WTC11 (cell line): ENCODE measurements at regions not wholly inside any gene's neighbourhood (a gene's known extent, or its start where the extent isn't known, plus 50 kb on each side); places are given as distances from the start of the nearest gene placed in this dataset.

ENCODE experiments used
- ATAC-seq: fragments of 200-7000 bp; cut with Tn5 transposase; 2 replicates; pipeline ENCODE4 v1.10.0; 2021; ENCODE audit warnings: mild to moderate bottlenecking, moderate library complexity
- CTCF ChIA-PET: fragments of 300-600 bp; sonication (Branson Sonifier 250); formaldehyde crosslinking; loops from one replicate; lab custom pipeline; 2021; ENCODE audit warnings: antibody characterized with exemption; lab: Charles Lee
- POLR2A ChIA-PET: fragments of 350-600 bp; sonication (Branson Sonifier 250); formaldehyde crosslinking; loops from one replicate; lab custom pipeline; 2021; ENCODE audit warnings: antibody characterized with exemption; lab: Charles Lee
- DNase-seq: peaks from one replicate; pipeline ENCODE4 v3.0.0; 2021; ENCODE audit warnings: low spot score
- H3K27ac Mint-ChIP-seq: 2 replicates; pipeline ENCODE4 v1.8.0; 2021; ENCODE audit warnings: mixed read lengths
- H3K27me3 Mint-ChIP-seq: 2 replicates; pipeline ENCODE4 v1.8.0; 2021; ENCODE audit warnings: low read depth, mild to moderate bottlenecking, moderate library complexity, mixed read lengths
- H3K36me3 Mint-ChIP-seq: 2 replicates; pipeline ENCODE4 v1.8.0; 2021; ENCODE audit warnings: mixed read lengths
- H3K4me1 Mint-ChIP-seq: 2 replicates; pipeline ENCODE4 v1.8.0; 2022; ENCODE audit warnings: mixed read lengths
- H3K4me3 Mint-ChIP-seq: 2 replicates; pipeline ENCODE4 v1.8.0; 2021; ENCODE audit warnings: mild to moderate bottlenecking, moderate library complexity, mixed read lengths
- H3K9me3 Mint-ChIP-seq: 2 replicates; pipeline ENCODE4 v1.8.0; 2021; ENCODE audit warnings: mixed read lengths
- AFF4 ChIP-seq: sonication (generic); formaldehyde crosslinking; IDR thresholded peaks from 2 replicates; pipeline ENCODE4 v1.8.1; 2023; ENCODE audit warnings: mild to moderate bottlenecking, missing genetic modification reagents, borderline replicate concordance
- ATF3 ChIP-seq: sonication (generic); formaldehyde crosslinking; conservative IDR thresholded peaks from 2 replicates; pipeline ENCODE4 v1.8.1; 2022; ENCODE audit warnings: mild to moderate bottlenecking, missing genetic modification reagents
- ATF6 ChIP-seq: sonication (generic); formaldehyde crosslinking; IDR thresholded peaks from 2 replicates; pipeline ENCODE4 v1.8.1; 2023; ENCODE audit warnings: mild to moderate bottlenecking, missing genetic modification reagents
- CTCF ChIP-seq: fragments of 200-600 bp; IDR thresholded peaks from 2 replicates; pipeline ENCODE4 v1.8.0; 2022; ENCODE audit warnings: antibody characterized with exemption
- E2F1 ChIP-seq: sonication (generic); formaldehyde crosslinking; IDR thresholded peaks from 2 replicates; pipeline ENCODE4 v1.8.0; 2022; ENCODE audit warnings: mild to moderate bottlenecking, missing genetic modification reagents
- ETV6 ChIP-seq: sonication (generic); formaldehyde crosslinking; IDR thresholded peaks from 2 replicates; pipeline ENCODE4 v1.8.1; 2022; ENCODE audit warnings: mild to moderate bottlenecking, missing genetic modification reagents
- FOXK1 ChIP-seq: sonication (generic); formaldehyde crosslinking; IDR thresholded peaks from 2 replicates; pipeline ENCODE4 v1.8.0; 2022; ENCODE audit warnings: mild to moderate bottlenecking, moderate library complexity, missing genetic modification reagents
- MAX ChIP-seq: sonication (generic); formaldehyde crosslinking; IDR thresholded peaks from 2 replicates; pipeline ENCODE4 v1.8.0; 2022; ENCODE audit warnings: mild to moderate bottlenecking, missing genetic modification reagents
- NFE2L1 ChIP-seq: sonication (generic); formaldehyde crosslinking; IDR thresholded peaks from 2 replicates; pipeline ENCODE4 v1.8.1; 2023; ENCODE audit warnings: missing genetic modification reagents
- NR3C1 ChIP-seq: sonication (generic); formaldehyde crosslinking; conservative IDR thresholded peaks from 2 replicates; pipeline ENCODE4 v1.8.1; 2023; ENCODE audit warnings: low read depth, mild to moderate bottlenecking, missing genetic modification reagents
- TP53 ChIP-seq: sonication (generic); formaldehyde crosslinking; IDR thresholded peaks from 2 replicates; pipeline ENCODE4 v1.8.1; 2023; ENCODE audit warnings: mild to moderate bottlenecking, missing genetic modification reagents
- ZNF532 ChIP-seq: fragments of 250-450 bp; sonication (Bioruptor Pico); IDR thresholded peaks from 2 replicates; pipeline ENCODE4 v1.9.0; 2021; ENCODE audit warnings: mild to moderate bottlenecking, borderline replicate concordance

GRCh38 chr3:13161021-13161759, 88.0 kb upstream of the IQSEC1 start:
- peaks cover 10% of the 10 kb centered on the region for H3K36me3 Mint-ChIP-seq
- no peak overlapping the region for H3K4me3 Mint-ChIP-seq
- no peak overlapping the region for H3K27ac Mint-ChIP-seq
- H3K27me3 Mint-ChIP-seq: no peaks in the 10 kb centered on the region
- H3K4me1 Mint-ChIP-seq: peaks cover 68% of the 10 kb centered on the region
- TF ChIP-seq NR3C1 (CRISPR knock-in tag) (no peak), MAX (0 out of 2 replicates have a peak, but pooled peaks have one; percentile 10), AFF4 (no peak)
- TF ChIP-seq, all 79 proteins: peak for 1
- ChIA-PET CTCF (interaction anchor here (0.6 to 3.4 kb wide), 7 partner anchors 25 to 291 kb away, joined by 3 to 20 read pairs (median 4); no protein-coding TSS in a partner anchor), POLR2A (no interaction called here)
- DNase-seq: no peak
- peaks cover 10% of the 10 kb centered on the region for H3K9me3 Mint-ChIP-seq
- no peak for ATAC-seq

- TF ChIP-seq MAX: 0 out of 2 replicates have a peak, but pooled peaks have one; percentile 5
- no peak for TF ChIP-seq ATF3 (CRISPR knock-in tag)
- TF ChIP-seq, all 79 proteins: peak for 1
- Mint-ChIP-seq H3K4me3 (no peak overlapping the region), H3K27ac (0 out of 2 replicates have a peak overlapping the region, but pooled peaks have one; percentile 43), H3K27me3 (no peaks in the 10 kb centered on the region), H3K36me3 (peaks cover 13% of the 10 kb centered on the region), H3K4me1 (peaks cover 68% of the 10 kb centered on the region), H3K9me3 (peaks cover 13% of the 10 kb centered on the region)
- ATAC-seq (no peak), DNase-seq (no peak)
- POLR2A ChIA-PET: no interaction called here
- CTCF ChIA-PET: interaction anchor here (1.0 to 3.4 kb wide), 4 partner anchors 24 to 291 kb away, joined by 4 to 20 read pairs (median 12); no protein-coding TSS in a partner anchor
These were observed 87.4 kb upstream of the IQSEC1 start for GRCh38 chr3:13160619-13161018.

- ChIA-PET POLR2A (no interaction called here), CTCF (interaction anchor here (3.1 to 3.4 kb wide), 2 partner anchors 33 to 68 kb away, joined by 20 read pairs; no protein-coding TSS in a partner anchor)
- ATAC-seq (no peak), DNase-seq (no peak)
- peaks cover 65% of the 10 kb centered on the region for H3K4me1 Mint-ChIP-seq
- peak overlapping the region; percentile 27; the same call in 1 of the 2 replicates for H3K27ac Mint-ChIP-seq
- H3K9me3 Mint-ChIP-seq: peaks cover 20% of the 10 kb centered on the region
- H3K36me3 Mint-ChIP-seq: peaks cover 20% of the 10 kb centered on the region
- TF ChIP-seq FOXK1 (CRISPR knock-in tag): no peak
- no peak for TF ChIP-seq ETV6 (CRISPR knock-in tag)
- no peak for TF ChIP-seq TP53
- no peak for TF ChIP-seq ATF6 (CRISPR knock-in tag)
- TF ChIP-seq ZNF532 (CRISPR knock-in tag): no peak
- no peak for TF ChIP-seq NFE2L1 (CRISPR knock-in tag)
- no peak for TF ChIP-seq CTCF
- TF ChIP-seq E2F1 (CRISPR knock-in tag): no peak
- H3K27me3 Mint-ChIP-seq: no peaks in the 10 kb centered on the region
- no peak overlapping the region for H3K4me3 Mint-ChIP-seq
These were observed 86.7 kb upstream of the IQSEC1 start for GRCh38 chr3:13159890-13160289.
